Lower leg skin (tissue), 4 donors: ENCODE measurements at regions not wholly inside any gene's neighbourhood (a gene's known extent, or its start where the extent isn't known, plus 50 kb on each side); places are given as distances from the start of the nearest gene placed in this dataset.
"Not testable (repeated sequence)": the region's sequence is repeated elsewhere in the genome, so short reads cannot be mapped to it uniquely, and the experiment has no call there.

Experiments
- DNase-seq, 2 donors: peaks; one replicate each; pipeline ENCODE4 v3.0.0-alpha.2; 2019; ENCODE audit warnings: low spot score in 2 of 2
- H3K4me3 ChIP-seq: fragments of 200-600 bp; sonication (generic); 2 replicates; pipeline ENCODE4 v1.5.1; 2017; ENCODE audit warnings: mild to moderate bottlenecking, low read depth; ENCODE audit not compliant: poor library complexity, severe bottlenecking
- CTCF ChIP-seq, 3 donors: fragments of 450-650 bp; IDR thresholded peaks; one replicate each; pipeline ENCODE4 v1.5.1; 2016; ENCODE audit warnings: antibody characterized with exemption in 3 of 3, mild to moderate bottlenecking in 3 of 3, moderate library complexity in 2 of 3
- POLR2A ChIP-seq, 2 donors: fragments of 450-650 bp; IDR thresholded peaks; one replicate each; pipeline ENCODE4 v1.6.1; 2016 to 2017; ENCODE audit warnings: antibody characterized with exemption in 2 of 2, mild to moderate bottlenecking in 1 of 2, moderate library complexity in 1 of 2
- WGBS, 2 donors: methylation state at CpG; one replicate each; pipeline ENCODE4 v1.1.5; 2018; 5-methylcytosine and 5-hydroxymethylcytosine counted together
- intact Hi-C: fragments of 100-400 bp; cut with DNase I; formaldehyde crosslinking; loops from one replicate; pipeline ENCODE4 v1.15.0; 2023; ENCODE audit warnings: low total_unique reads

- TF ChIP-seq CTCF (IDR thresholded peaks at IDR 0.05) (no peak), POLR2A (IDR thresholded peaks at IDR 0.05) (no peak)
- no peak for DNase-seq
- no peak overlapping the region for H3K4me3 ChIP-seq
- WGBS, 2 donors = 68 to 80% methylated on average over 3 of the region's 3 CpGs
- intact Hi-C loops = no loop called here
Measured at GRCh38 chr2:179338681-179339080, 74.0 kb upstream of the SESTD1 start.

DNA sequence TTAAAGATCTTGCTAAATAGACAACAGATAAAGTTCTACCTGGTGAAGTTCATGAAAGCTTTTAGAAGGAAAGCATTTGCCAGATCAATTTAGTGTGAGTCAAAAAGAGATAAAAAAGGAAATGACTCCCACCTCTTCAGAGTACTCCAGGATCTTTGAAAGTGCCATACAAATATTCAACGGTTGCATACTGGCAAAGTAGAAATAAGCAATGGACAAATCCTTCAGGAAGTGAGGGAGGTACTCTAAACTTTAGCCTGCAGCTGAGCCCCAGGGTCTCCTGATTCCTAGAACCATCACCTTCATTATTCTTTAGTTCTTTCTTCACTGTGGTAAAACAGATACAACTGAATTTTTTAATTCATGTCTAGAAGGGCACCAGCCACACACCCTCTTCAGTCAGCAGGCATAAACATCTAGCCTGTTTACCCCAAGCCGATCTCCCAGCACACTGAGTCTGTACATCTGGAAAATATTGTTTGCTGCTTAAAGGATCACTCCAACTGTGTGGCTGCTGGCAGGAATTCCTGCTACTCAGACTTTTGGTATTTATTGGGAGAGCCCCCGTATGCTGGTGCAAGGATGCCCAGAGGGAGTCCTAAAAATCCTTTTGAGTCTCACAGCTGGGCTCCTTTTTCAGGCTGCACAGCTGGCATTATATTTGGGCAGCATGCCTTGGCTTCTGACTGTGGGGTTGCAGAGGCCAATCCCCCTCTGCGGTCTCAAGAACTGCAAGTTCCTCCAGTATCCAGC lies 72.3 kb upstream of the SESTD1 start:
- H3K4me3 ChIP-seq = no peak overlapping the region
- intact Hi-C loops = no loop called here
- 25 to 33% methylated on average over 4 of the region's 4 CpGs for whole genome bisulfite sequencing, 2 donors
- no peak for TF ChIP-seq CTCF (IDR thresholded peaks at IDR 0.05)
- TF ChIP-seq POLR2A (IDR thresholded peaks at IDR 0.05) = no peak
- peak in 1 of 2 donors; percentile 25 for DNase-seq

GRCh38 chr2:179335732-179336131 lies 71.1 kb upstream of the SESTD1 start:
- H3K4me3 ChIP-seq = no peak overlapping the region
- TF ChIP-seq CTCF (IDR thresholded peaks at IDR 0.05) (no peak), POLR2A (IDR thresholded peaks at IDR 0.05) (no peak)
- WGBS, 2 donors = 54 to 57% methylated on average over 2 of the region's 2 CpGs
- intact Hi-C loops = no loop called here
- DNase-seq = no peak

- H3K4me3 ChIP-seq = no peak overlapping the region
- WGBS, 2 donors = 32 to 42% methylated on average over 2 of the region's 2 CpGs
- TF ChIP-seq CTCF (IDR thresholded peaks at IDR 0.05) = no peak
- TF ChIP-seq POLR2A (IDR thresholded peaks at IDR 0.05) = no peak
- intact Hi-C loops = no loop called here
- DNase-seq = no peak
Measured at GRCh38 chr2:179332903-179333302, 68.3 kb upstream of the SESTD1 start.

GRCh38 chr2:179331061-179331460 lies 66.4 kb upstream of the SESTD1 start:
- no peak overlapping the region for H3K4me3 ChIP-seq
- WGBS, 2 donors = 93 to 94% methylated on average over 3 of the region's 3 CpGs
- TF ChIP-seq POLR2A (IDR thresholded peaks at IDR 0.05) (no peak), CTCF (IDR thresholded peaks at IDR 0.05) (no peak)
- DNase-seq = no peak
- intact Hi-C loops = no loop called here

GRCh38 chr2:179322289-179322688 lies 57.7 kb upstream of the SESTD1 start:
- DNase-seq = no peak
- 84 to 90% methylated on average over 5 of the region's 5 CpGs for WGBS, 2 donors
- H3K4me3 ChIP-seq = no peak overlapping the region
- intact Hi-C loops = no loop called here
- no peak for TF ChIP-seq POLR2A (IDR thresholded peaks at IDR 0.05)
- no peak for TF ChIP-seq CTCF (IDR thresholded peaks at IDR 0.05)

- 90 to 95% methylated on average over 3 of the region's 3 CpGs for WGBS, 2 donors
- H3K4me3 ChIP-seq, intact Hi-C loops, DNase-seq: not testable (repeated sequence)
Measured at GRCh38 chr2:179321034-179321433, 56.4 kb upstream of the SESTD1 start.

DNA sequence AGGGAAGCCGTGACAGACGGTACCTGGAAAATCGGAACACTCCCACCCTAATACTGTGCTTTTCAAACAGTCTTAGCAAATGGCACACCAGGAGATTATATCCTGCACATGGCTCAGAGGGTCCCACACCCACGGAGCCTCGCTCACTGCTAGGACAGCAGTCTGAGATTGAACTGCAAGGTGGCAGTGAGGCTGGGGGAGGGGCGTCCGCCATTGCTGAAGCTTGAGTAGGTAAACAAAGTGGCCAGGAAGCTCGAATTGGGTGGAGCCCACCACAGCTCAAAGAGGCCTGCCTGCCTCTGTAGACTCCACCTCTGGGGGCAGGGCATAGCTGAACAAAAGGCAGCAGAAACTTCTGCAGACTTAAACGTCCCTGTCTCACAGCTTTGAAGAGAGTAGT lies 50.1 kb upstream of the SESTD1 start:
- H3K4me3 ChIP-seq, DNase-seq, intact Hi-C loops: not testable (repeated sequence)
- 84 to 86% methylated on average over 9 of the region's 9 CpGs for WGBS, 2 donors
